ENCODE measurements at regions not wholly inside any gene's neighbourhood (a gene's known extent, or its start where the extent isn't known, plus 50 kb on each side); places are given as distances from the start of the nearest gene placed in this dataset.
A peak's percentile ranks its signal among the peaks of the same experiment; 100 is the strongest.

DNA sequence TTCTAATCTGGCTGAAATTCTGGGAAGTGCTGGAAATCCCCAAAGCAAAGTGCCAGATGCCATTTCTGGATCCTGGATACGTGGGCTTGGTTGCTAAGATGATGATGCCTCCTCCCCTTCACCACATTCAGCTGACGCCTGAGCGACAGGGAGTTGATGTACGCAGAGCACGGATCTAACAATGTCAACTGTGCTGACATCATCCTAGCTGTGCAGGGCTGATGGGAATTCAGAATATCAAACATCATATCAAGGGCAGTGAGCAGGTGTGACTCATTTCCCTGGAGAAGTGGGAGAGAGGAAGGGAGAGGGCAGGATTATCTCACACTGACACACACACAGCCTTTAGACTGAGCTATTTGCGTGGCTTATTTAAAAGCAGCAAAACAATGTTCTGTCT lies 92.6 kb upstream of the ZBTB20 start:
- Histone ChIP-seq H4K20me1 (ENCODE audit: insufficient read depth, low read length) (no peaks in the 10 kb centered on the region), H4K5ac (ENCODE audit: low read depth, low read length) (no peak overlapping the region), H3K18ac (ENCODE audit: low read depth, low read length) (peak overlapping the region; percentile 0; the same call in 1 of the 2 replicates), H3K9ac (ENCODE audit: low read depth, low read length) (no peak overlapping the region), H2BK120ac (ENCODE audit: low read depth, low read length) (peak overlapping the region; percentile 53), H3K27ac (ENCODE audit: insufficient read depth, low read length) (peak overlapping the region; percentile 31; the same call in 1 of the 2 replicates), H2BK20ac (ENCODE audit: low read depth, low read length) (peak overlapping the region; percentile 54), H2BK15ac (ENCODE audit: low read depth, low read length) (peak overlapping the region; percentile 45; the same call in 1 of the 3 replicates), H3K9me1 (ENCODE audit: insufficient read depth, low read length) (no peaks in the 10 kb centered on the region), H3K23ac (ENCODE audit: low read depth, low read length) (peak overlapping the region; percentile 36), H2BK5ac (ENCODE audit: low read depth, low read length, poor library complexity, severe bottlenecking) (peak overlapping the region; percentile 89), H3K14ac (replicated peaks; ENCODE audit: low read depth, low read length) (0 out of 2 replicates have a peak overlapping the region, but pooled peaks have one; percentile 12), H3K4me2 (ENCODE audit: low read depth, low read length) (peak overlapping the region; percentile 56), H3K9me3 (ENCODE audit: control insufficient read depth, insufficient read depth, low read length) (no peaks in the 10 kb centered on the region), H3K4me1 (ENCODE audit: control insufficient read depth, insufficient read depth, low read length) (no peaks in the 10 kb centered on the region), H3K36me3 (ENCODE audit: control insufficient read depth, insufficient read depth, low read length) (no peaks in the 10 kb centered on the region), H4K8ac (ENCODE audit: low read depth in 2 of 2, low read length in 2 of 2) (peak overlapping the region in 1 of 2 experiments; percentile 77; a peak in 2 of 4 replicates), H2AK5ac (ENCODE audit: low read depth, low read length) (peak overlapping the region; percentile 37; the same call in 1 of the 2 replicates), H2AFZ (replicated peaks; ENCODE audit: low read length, poor library complexity) (peak overlapping the region; percentile 92), H4K91ac (ENCODE audit: insufficient read depth, low read depth, low read length) (no peak overlapping the region), H3K27me3 (ENCODE audit: control insufficient read depth, insufficient read depth, low read length) (no peaks in the 10 kb centered on the region), H3K4ac (ENCODE audit: low read depth, low read length) (peak overlapping the region; percentile 49), H2AK9ac (replicated peaks; ENCODE audit: low read depth, low read length, poor library complexity) (peak overlapping the region; percentile 75), H3K56ac (ENCODE audit: extremely low read depth, insufficient read depth, low read length) (peak overlapping the region; percentile 5; the same call in 1 of the 2 replicates), H3K79me1 (ENCODE audit: low read depth in 1 of 2, low read length in 2 of 2) (no peaks in the 10 kb centered on the region), H3K4me3 (ENCODE audit: insufficient read depth, low read depth, low read length) (peak overlapping the region; percentile 3; the same call in 1 of the 2 replicates)
- peak; percentile 100 for DNase-seq
- BruUV-seq (replicated peaks), result no TSS peak
- TF ChIP-seq, protein P1, sequence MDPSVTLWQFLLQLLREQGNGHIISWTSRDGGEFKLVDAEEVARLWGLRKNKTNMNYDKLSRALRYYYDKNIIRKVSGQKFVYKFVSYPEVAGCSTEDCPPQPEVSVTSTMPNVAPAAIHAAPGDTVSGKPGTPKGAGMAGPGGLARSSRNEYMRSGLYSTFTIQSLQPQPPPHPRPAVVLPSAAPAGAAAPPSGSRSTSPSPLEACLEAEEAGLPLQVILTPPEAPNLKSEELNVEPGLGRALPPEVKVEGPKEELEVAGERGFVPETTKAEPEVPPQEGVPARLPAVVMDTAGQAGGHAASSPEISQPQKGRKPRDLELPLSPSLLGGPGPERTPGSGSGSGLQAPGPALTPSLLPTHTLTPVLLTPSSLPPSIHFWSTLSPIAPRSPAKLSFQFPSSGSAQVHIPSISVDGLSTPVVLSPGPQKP (IDR thresholded peaks at IDR 0.05; ENCODE audit: borderline replicate concordance, low read depth, low read length), result no peak
- TF ChIP-seq CHD1 (IDR thresholded peaks at IDR 0.05; ENCODE audit: low read depth, low read length) (no peak), POLR2A (IDR thresholded peaks at IDR 0.05; ENCODE audit: low read depth, low read length) (peak; percentile 50), SMC3 (IDR thresholded peaks at IDR 0.05; ENCODE audit: low read depth, low read length) (no peak), CEBPB (IDR thresholded peaks at IDR 0.05; ENCODE audit: low read depth, low read length) (peak; percentile 52; the same call in 1 of the 2 replicates), MXI1 (IDR thresholded peaks at IDR 0.05; ENCODE audit: borderline replicate concordance, low read depth, low read length) (no peak), MAFK (IDR thresholded peaks at IDR 0.05; ENCODE audit: low read depth, low read length) (peak; percentile 34; the same call in 1 of the 2 replicates), NFE2L2 (IDR thresholded peaks at IDR 0.05; ENCODE audit: low read depth, low read length) (peak; percentile 84), RCOR1 (IDR thresholded peaks at IDR 0.05; ENCODE audit: insufficient replicate concordance, low read length) (no peak), BHLHE40 (IDR thresholded peaks at IDR 0.05; ENCODE audit: low read depth, low read length) (0 out of 2 replicates have a peak, but pooled peaks have one; percentile 46), MAZ (IDR thresholded peaks at IDR 0.05; ENCODE audit: borderline replicate concordance, low read depth, low read length) (0 out of 2 replicates have a peak, but pooled peaks have one; percentile 32), FOS (IDR thresholded peaks at IDR 0.05; ENCODE audit: low read depth, low read length) (peak; percentile 95), RAD21 (IDR thresholded peaks at IDR 0.05; ENCODE audit: low read length) (peak; percentile 26; the same call in 1 of the 2 replicates), RFX5 (IDR thresholded peaks at IDR 0.05; ENCODE audit: low read depth, low read length) (no peak)
- TF ChIP-seq, protein P2, sequence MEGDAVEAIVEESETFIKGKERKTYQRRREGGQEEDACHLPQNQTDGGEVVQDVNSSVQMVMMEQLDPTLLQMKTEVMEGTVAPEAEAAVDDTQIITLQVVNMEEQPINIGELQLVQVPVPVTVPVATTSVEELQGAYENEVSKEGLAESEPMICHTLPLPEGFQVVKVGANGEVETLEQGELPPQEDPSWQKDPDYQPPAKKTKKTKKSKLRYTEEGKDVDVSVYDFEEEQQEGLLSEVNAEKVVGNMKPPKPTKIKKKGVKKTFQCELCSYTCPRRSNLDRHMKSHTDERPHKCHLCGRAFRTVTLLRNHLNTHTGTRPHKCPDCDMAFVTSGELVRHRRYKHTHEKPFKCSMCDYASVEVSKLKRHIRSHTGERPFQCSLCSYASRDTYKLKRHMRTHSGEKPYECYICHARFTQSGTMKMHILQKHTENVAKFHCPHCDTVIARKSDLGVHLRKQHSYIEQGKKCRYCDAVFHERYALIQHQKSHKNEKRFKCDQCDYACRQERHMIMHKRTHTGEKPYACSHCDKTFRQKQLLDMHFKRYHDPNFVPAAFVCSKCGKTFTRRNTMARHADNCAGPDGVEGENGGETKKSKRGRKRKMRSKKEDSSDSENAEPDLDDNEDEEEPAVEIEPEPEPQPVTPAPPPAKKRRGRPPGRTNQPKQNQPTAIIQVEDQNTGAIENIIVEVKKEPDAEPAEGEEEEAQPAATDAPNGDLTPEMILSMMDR (conservative IDR thresholded peaks at IDR 0.05; ENCODE audit: low read depth, low read length), result no peak
- TF ChIP-seq, protein P3, sequence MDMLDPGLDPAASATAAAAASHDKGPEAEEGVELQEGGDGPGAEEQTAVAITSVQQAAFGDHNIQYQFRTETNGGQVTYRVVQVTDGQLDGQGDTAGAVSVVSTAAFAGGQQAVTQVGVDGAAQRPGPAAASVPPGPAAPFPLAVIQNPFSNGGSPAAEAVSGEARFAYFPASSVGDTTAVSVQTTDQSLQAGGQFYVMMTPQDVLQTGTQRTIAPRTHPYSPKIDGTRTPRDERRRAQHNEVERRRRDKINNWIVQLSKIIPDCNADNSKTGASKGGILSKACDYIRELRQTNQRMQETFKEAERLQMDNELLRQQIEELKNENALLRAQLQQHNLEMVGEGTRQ (IDR thresholded peaks at IDR 0.05; ENCODE audit: low read depth, low read length), result no peak
- WGBS, 2 experiments (ENCODE audit: extremely low coverage in 2 of 2, insufficient read length in 1 of 2), result no CpG with 5 or more reads among the region's 6 CpGs
- in situ Hi-C loops (cut with MboI; ENCODE audit: low sequenced_read_pairs) (no loop called here), dilution Hi-C loops (cut with HindIII; ENCODE audit: low sequenced_read_pairs, unreplicated experiment) (no loop called here), intact Hi-C loops (cut with micrococcal nuclease) (no loop called here)
- ChIA-PET POLR2A (ENCODE audit: unreplicated experiment) (no interaction called here), CTCF (no interaction called here)
- peak; percentile 99 for ATAC-seq (ENCODE audit: low read depth)
